Esophagus muscularis mucosa (tissue), 3 donors: ENCODE measurements at regions not wholly inside any gene's neighbourhood (a gene's known extent, or its start where the extent isn't known, plus 50 kb on each side); places are given as distances from the start of the nearest gene placed in this dataset.

Source experiments
- CTCF ChIP-seq, 3 experiments: fragments of 200-600 bp in 2 of 3; fragments of 450-650 bp in 1 of 3; sonication (generic) in 2 of 3; IDR thresholded peaks; one replicate each; pipeline ENCODE4 v1.5.1; 2017 to 2019; ENCODE audit warnings: antibody characterized with exemption in 3 of 3, mild to moderate bottlenecking in 2 of 3, moderate library complexity in 1 of 3
- POLR2A ChIP-seq: fragments of 450-650 bp; IDR thresholded peaks from one replicate; pipeline ENCODE4 v1.6.1; 2017; ENCODE audit warnings: antibody characterized with exemption, moderate library complexity, mild to moderate bottlenecking, low read depth
- POLR2AphosphoS5 ChIP-seq, 2 donors: sonication (generic); formaldehyde crosslinking; IDR thresholded peaks; one replicate each; pipeline ENCODE4 v1.6.1; 2017; ENCODE audit warnings: antibody characterized with exemption in 2 of 2

- no peak for TF ChIP-seq CTCF (IDR thresholded peaks at IDR 0.05)
- TF ChIP-seq POLR2A: no peak
- TF ChIP-seq POLR2AphosphoS5 (IDR thresholded peaks at IDR 0.05): no peak
These were observed 341.2 kb downstream of the SNAPC1 start for GRCh38 chr14:62103464-62103863.
